Posterior vena cava (tissue), 2 donors: ENCODE measurements at regions not wholly inside any gene's neighbourhood (a gene's known extent, or its start where the extent isn't known, plus 50 kb on each side); places are given as distances from the start of the nearest gene placed in this dataset.

Experiments used
- DNase-seq: peaks from one replicate; pipeline ENCODE4 v3.0.0-alpha.2; 2020; ENCODE audit warnings: low spot score
- intact Hi-C, 2 donors: fragments of 100-400 bp; cut with DNase I; formaldehyde crosslinking; loops; one replicate each; pipeline versions ENCODE4 v1.14.1 to v1.14.2; 2022 to 2023
- donor health status: DM: yes; HTN: yes; CAD: no.
- donor health status: DM: yes; HTN: yes; CAD: no.

GRCh38 chr15:46786590-46787285 is 930.6 kb upstream of the SEMA6D start:
- no peak for DNase-seq
- intact Hi-C loops, result no loop called here

GRCh38 chr15:46795685-46796084 is 921.6 kb upstream of the SEMA6D start:
- DNase-seq, result no peak
- intact Hi-C loops, result no loop called here

GRCh38 chr15:46808834-46809233 is 908.5 kb upstream of the SEMA6D start:
- no peak for DNase-seq
- intact Hi-C loops, result no loop called here

GRCh38 chr15:46815240-46815639 is 902.1 kb upstream of the SEMA6D start:
- intact Hi-C loops, result no loop called here
- no peak for DNase-seq

- intact Hi-C loops, result no loop called here
- no peak for DNase-seq
These were observed 901.5 kb upstream of the SEMA6D start for GRCh38 chr15:46815765-46816164.

GRCh38 chr15:46848704-46849103 is 868.6 kb upstream of the SEMA6D start:
- DNase-seq, result no peak
- intact Hi-C loops, result no loop called here

- DNase-seq, result no peak
- intact Hi-C loops, result no loop called here
These were observed 863.7 kb upstream of the SEMA6D start for GRCh38 chr15:46853600-46853999.

GRCh38 chr15:46854564-46854963 is 862.7 kb upstream of the SEMA6D start:
- intact Hi-C loops, result no loop called here
- no peak for DNase-seq

- intact Hi-C loops, result no loop called here
- DNase-seq, result no peak
These were observed 861.9 kb upstream of the SEMA6D start for GRCh38 chr15:46855388-46855787.

- intact Hi-C loops, result no loop called here
- DNase-seq, result no peak
These were observed 860.3 kb upstream of the SEMA6D start for GRCh38 chr15:46856839-46857502.

GRCh38 chr15:46858150-46858549 is 859.2 kb upstream of the SEMA6D start:
- intact Hi-C loops, result no loop called here
- DNase-seq, result no peak

GRCh38 chr15:46861796-46862195 is 855.5 kb upstream of the SEMA6D start:
- no peak for DNase-seq
- intact Hi-C loops, result no loop called here

GRCh38 chr15:46865155-46865554 is 852.1 kb upstream of the SEMA6D start:
- intact Hi-C loops, result no loop called here
- DNase-seq, result no peak

GRCh38 chr15:46872286-46872980 is 844.9 kb upstream of the SEMA6D start:
- DNase-seq, result no peak
- intact Hi-C loops, result no loop called here

- no peak for DNase-seq
- intact Hi-C loops, result no loop called here
These were observed 844.3 kb upstream of the SEMA6D start for GRCh38 chr15:46872981-46873330.

GRCh38 chr15:46879032-46879770 is 838.1 kb upstream of the SEMA6D start:
- DNase-seq, result no peak
- intact Hi-C loops, result no loop called here

- intact Hi-C loops, result no loop called here
- no peak for DNase-seq
These were observed 836.5 kb upstream of the SEMA6D start for GRCh38 chr15:46880791-46881190.

- no peak for DNase-seq
- intact Hi-C loops, result no loop called here
These were observed 824.6 kb upstream of the SEMA6D start for GRCh38 chr15:46892621-46893160.

GRCh38 chr15:46894644-46895043 is 822.7 kb upstream of the SEMA6D start:
- intact Hi-C loops, result no loop called here
- DNase-seq, result no peak

GRCh38 chr15:46897266-46897665 is 820.0 kb upstream of the SEMA6D start:
- no peak for DNase-seq
- intact Hi-C loops, result no loop called here
